ENCODE measurements at regions not wholly inside any gene's neighbourhood (a gene's known extent, or its start where the extent isn't known, plus 50 kb on each side); places are given as distances from the start of the nearest gene placed in this dataset.
A peak's percentile ranks its signal among the peaks of the same experiment; 100 is the strongest.
"Not testable (repeated sequence)": the region's sequence is repeated elsewhere in the genome, so short reads cannot be mapped to it uniquely, and the experiment has no call there.

GRCh38 chr4:106583108-106583507 is 214.5 kb upstream of the GIMD1 start:
- no peak overlapping the region for H3K4me3 ChIP-seq (ENCODE audit: low read depth, low read length)
- ChIA-PET CTCF (interaction anchor here (1.3 kb wide), 1 partner anchor 14 kb away, joined by 4 read pairs; no protein-coding TSS in a partner anchor), POLR2A (no interaction called here)
- no peak for TF ChIP-seq CTCF (IDR thresholded peaks at IDR 0.05; ENCODE audit: insufficient read depth, low read length, missing control alignments)
- no peak for DNase-seq (ENCODE audit: low read depth, low spot score)

DNA sequence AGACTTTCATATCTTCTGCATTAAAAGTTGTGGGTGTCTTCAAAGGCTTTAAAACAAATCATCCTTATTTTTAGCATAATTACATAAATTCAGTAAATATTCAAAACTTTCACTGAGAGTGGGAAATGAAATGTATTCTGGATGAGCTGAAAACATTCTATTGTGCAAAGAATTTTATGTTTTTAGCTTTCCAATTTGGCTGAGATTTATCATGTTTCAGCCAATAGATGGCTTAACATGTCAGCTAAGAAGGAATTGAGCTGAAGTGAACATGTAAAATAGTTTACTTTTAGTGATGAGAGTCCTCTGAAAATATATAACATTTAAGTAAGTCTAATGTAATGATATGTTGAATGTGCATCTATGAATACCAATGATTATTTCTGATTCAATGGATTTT is 213.5 kb upstream of the GIMD1 start:
- TF ChIP-seq CTCF (IDR thresholded peaks at IDR 0.05; ENCODE audit: insufficient read depth, low read length, missing control alignments): no peak
- DNase-seq (ENCODE audit: low read depth, low spot score): no peak
- no peak overlapping the region for H3K4me3 ChIP-seq (ENCODE audit: low read depth, low read length)
- ChIA-PET CTCF (interaction anchor here (1.1 kb wide), 1 partner anchor 227 kb away, joined by 3 read pairs; no protein-coding TSS in a partner anchor), POLR2A (no interaction called here)

- ChIA-PET POLR2A (no interaction called here), CTCF (no interaction called here)
- no peak for TF ChIP-seq CTCF (IDR thresholded peaks at IDR 0.05; ENCODE audit: insufficient read depth, low read length, missing control alignments)
- no peak for DNase-seq (ENCODE audit: low read depth, low spot score)
- no peak overlapping the region for H3K4me3 ChIP-seq (ENCODE audit: low read depth, low read length)
Measured at GRCh38 chr4:106579236-106579635, 210.7 kb upstream of the GIMD1 start.

DNA sequence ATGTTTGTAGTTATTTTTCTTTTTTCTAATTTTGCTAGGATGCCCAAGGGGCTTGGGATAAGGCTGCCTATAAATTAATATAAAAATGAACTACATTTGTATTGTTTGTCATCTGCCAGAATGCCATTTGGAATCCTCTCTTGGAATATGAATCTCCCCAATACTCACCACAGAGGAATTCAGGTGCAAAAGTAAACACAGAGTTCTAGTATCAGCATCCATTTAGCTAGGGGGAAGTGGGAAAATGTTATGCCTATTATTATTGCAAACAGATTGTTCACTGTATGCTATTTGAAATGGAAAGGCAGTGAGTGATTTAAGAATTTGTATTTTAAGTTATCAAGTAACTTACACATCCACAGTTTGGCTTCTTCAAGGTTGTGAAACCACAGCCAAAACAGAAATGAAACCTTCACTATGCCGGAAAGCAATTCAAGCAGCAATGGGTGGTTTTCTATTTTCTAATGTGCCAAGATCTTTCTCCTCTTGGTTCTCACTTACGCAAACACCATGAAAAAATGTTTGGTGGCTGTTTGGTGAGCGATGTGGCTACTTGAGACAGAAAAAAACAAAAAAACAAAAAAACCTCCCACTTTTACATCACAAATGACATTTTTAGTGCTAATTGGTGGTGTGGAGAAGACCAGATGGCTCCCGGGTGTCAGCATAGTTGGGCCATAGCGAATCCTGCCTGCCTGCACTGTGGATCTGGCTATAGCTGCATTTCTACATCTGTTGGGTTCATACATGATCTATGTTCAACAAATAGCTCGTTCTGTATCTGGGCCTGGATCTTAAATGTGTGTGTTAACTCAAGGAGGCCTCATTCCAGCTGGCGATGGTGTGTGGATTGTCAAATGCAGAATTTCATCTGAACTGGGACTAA is 200.8 kb upstream of the GIMD1 start:
- DNase-seq (ENCODE audit: low read depth, low spot score): no peak
- CTCF ChIA-PET: interaction anchor here (0.9 to 1.5 kb wide), 2 partner anchors 14 to 200 kb away, joined by 3 to 4 read pairs; no protein-coding TSS in a partner anchor
- TF ChIP-seq CTCF (IDR thresholded peaks at IDR 0.05; ENCODE audit: insufficient read depth, low read length, missing control alignments): no peak
- POLR2A ChIA-PET: no interaction called here
- peak overlapping the region; percentile 12; the same call in 1 of the 2 replicates for H3K4me3 ChIP-seq (ENCODE audit: low read depth, low read length)

DNA sequence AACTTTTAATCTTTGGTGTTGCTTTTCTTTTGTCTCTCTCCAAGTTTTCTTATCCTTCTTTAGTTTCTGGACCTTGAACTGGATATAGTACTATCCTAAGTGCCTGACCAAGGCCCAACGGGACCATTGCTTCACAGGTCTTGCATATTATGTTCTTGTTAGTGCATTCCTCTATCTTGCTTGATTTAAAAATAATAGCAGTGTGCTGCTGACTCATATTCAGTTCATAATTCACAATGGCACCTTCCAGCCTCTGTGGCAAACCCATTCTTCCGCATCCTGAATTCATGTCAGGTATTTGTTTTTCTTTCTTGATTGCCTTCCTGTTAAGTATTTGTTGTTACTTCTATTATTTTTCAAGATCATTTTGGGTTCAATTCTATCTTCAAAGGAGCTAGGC is 197.1 kb upstream of the GIMD1 start:
- TF ChIP-seq CTCF (IDR thresholded peaks at IDR 0.05; ENCODE audit: insufficient read depth, low read length, missing control alignments): no peak
- POLR2A ChIA-PET: no interaction called here
- no peak for DNase-seq (ENCODE audit: low read depth, low spot score)
- CTCF ChIA-PET: no interaction called here
- no peak overlapping the region for H3K4me3 ChIP-seq (ENCODE audit: low read depth, low read length)

- DNase-seq (ENCODE audit: low read depth, low spot score); CTCF ChIA-PET; POLR2A ChIA-PET; H3K4me3 ChIP-seq (ENCODE audit: low read depth, low read length): not testable (repeated sequence)
Measured at GRCh38 chr4:106563637-106564036, 195.1 kb upstream of the GIMD1 start.

DNA sequence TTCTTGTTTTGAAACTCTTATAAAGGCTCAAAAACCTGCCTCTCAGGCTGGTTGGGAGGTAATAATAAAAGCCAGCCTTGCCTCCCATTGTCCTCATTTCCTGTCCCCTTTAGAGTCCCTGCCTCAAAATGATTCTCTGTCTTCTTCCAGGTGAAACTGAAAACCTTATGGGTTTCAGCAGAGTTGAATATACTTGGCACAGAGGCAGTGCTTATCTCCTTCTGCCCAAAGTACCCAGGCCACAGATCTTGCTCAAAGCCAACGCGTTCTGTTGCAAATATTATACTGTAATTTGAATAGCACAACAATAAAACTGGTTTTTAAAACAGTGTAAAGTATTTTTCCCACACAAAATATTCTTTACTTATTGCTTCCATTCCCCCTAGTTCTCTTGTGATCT is 183.1 kb upstream of the GIMD1 start:
- TF ChIP-seq CTCF (IDR thresholded peaks at IDR 0.05; ENCODE audit: insufficient read depth, low read length, missing control alignments): no peak
- no peak for DNase-seq (ENCODE audit: low read depth, low spot score)
- H3K4me3 ChIP-seq (ENCODE audit: low read depth, low read length): no peak overlapping the region
- ChIA-PET POLR2A (no interaction called here), CTCF (no interaction called here)
